H9 (cell line): ENCODE measurements at regions not wholly inside any gene's neighbourhood (a gene's known extent, or its start where the extent isn't known, plus 50 kb on each side); places are given as distances from the start of the nearest gene placed in this dataset.

ENCODE experiments used
- DNase-seq: peaks from one replicate; pipeline ENCODE4 v3.0.0-alpha.2; 2017
- H2AFZ ChIP-seq: one replicate; pipeline ENCODE4 v1.6.1; 2013; ENCODE audit warnings: mild to moderate bottlenecking, low read length, control low read depth, moderate library complexity
- H2AK5ac ChIP-seq: 2 replicates; pipeline ENCODE4 v1.6.1; 2013; ENCODE audit warnings: low read length, control low read depth, mixed read lengths; ENCODE audit not compliant: insufficient read length
- H2BK120ac ChIP-seq: one replicate; pipeline ENCODE4 v1.6.1; 2013; ENCODE audit warnings: low read depth, mild to moderate bottlenecking, low read length, control low read depth, inconsistent platforms; ENCODE audit not compliant: poor library complexity, severe bottlenecking
- H2BK12ac ChIP-seq: 2 replicates; pipeline ENCODE4 v1.6.1; 2013; ENCODE audit warnings: low read length, control low read depth, mixed read lengths, low read depth; ENCODE audit not compliant: insufficient read length
- H2BK15ac ChIP-seq: 2 replicates; pipeline ENCODE4 v1.6.1; 2013; ENCODE audit warnings: low read depth, low read length, control low read depth
- H2BK20ac ChIP-seq: one replicate; pipeline ENCODE4 v1.6.1; 2013; ENCODE audit warnings: low read depth, mild to moderate bottlenecking, low read length, control low read depth, inconsistent platforms; ENCODE audit not compliant: poor library complexity, severe bottlenecking
- H2BK5ac ChIP-seq: 2 replicates; pipeline ENCODE4 v1.6.1; 2013; ENCODE audit warnings: low read length, control low read depth, mixed read lengths; ENCODE audit not compliant: insufficient read length
- H3K14ac ChIP-seq: 2 replicates; pipeline ENCODE4 v1.6.1; 2013; ENCODE audit warnings: low read length, control low read depth; ENCODE audit not compliant: insufficient read depth
- H3K18ac ChIP-seq: 2 replicates; pipeline ENCODE4 v1.6.1; 2013; ENCODE audit warnings: low read depth, mild to moderate bottlenecking, mixed read lengths, low read length, control low read depth; ENCODE audit not compliant: insufficient read length
- H3K23ac ChIP-seq: 2 replicates; pipeline ENCODE4 v1.6.1; 2013; ENCODE audit warnings: low read length, control low read depth, mixed read lengths, low read depth; ENCODE audit not compliant: insufficient read length
- H3K23me2 ChIP-seq: 2 replicates; pipeline ENCODE4 v1.6.1; 2013; ENCODE audit warnings: low read depth, mild to moderate bottlenecking, mixed read lengths, low read length, control low read depth; ENCODE audit not compliant: insufficient read length, poor library complexity, severe bottlenecking
- H3K27ac ChIP-seq: 2 replicates; pipeline ENCODE4 v1.5.1; 2013; ENCODE audit warnings: low read length, control low read depth, mixed read lengths, low read depth; ENCODE audit not compliant: insufficient read length
- H3K27me3 ChIP-seq: 2 replicates; pipeline ENCODE4 v1.6.1; 2013; ENCODE audit warnings: low read length, control low read depth, inconsistent platforms; ENCODE audit not compliant: insufficient read depth
- H3K4ac ChIP-seq: 2 replicates; pipeline ENCODE4 v1.6.1; 2013; ENCODE audit warnings: low read depth, mild to moderate bottlenecking, control low read depth, inconsistent platforms, low read length, moderate library complexity
- H3K4me1 ChIP-seq: 2 replicates; pipeline ENCODE4 v1.6.1; 2013; ENCODE audit warnings: low read length, control low read depth, inconsistent platforms; ENCODE audit not compliant: insufficient read depth
- H3K4me2 ChIP-seq: 2 replicates; pipeline ENCODE4 v1.6.1; 2013; ENCODE audit warnings: low read length, control low read depth, mixed read lengths; ENCODE audit not compliant: insufficient read length, insufficient read depth
- H3K56ac ChIP-seq: 2 replicates; pipeline ENCODE4 v1.6.1; 2013; ENCODE audit warnings: low read depth, mild to moderate bottlenecking, mixed read lengths, low read length, control low read depth; ENCODE audit not compliant: insufficient read length
- H3K79me1 ChIP-seq: 2 replicates; pipeline ENCODE4 v1.6.1; 2013; ENCODE audit warnings: low read depth, mild to moderate bottlenecking, moderate library complexity, low read length, control low read depth, inconsistent platforms; ENCODE audit not compliant: insufficient read depth, poor library complexity, severe bottlenecking
- H3K79me2 ChIP-seq: 2 replicates; pipeline ENCODE4 v1.6.1; 2013; ENCODE audit warnings: low read length, control low read depth, inconsistent platforms; ENCODE audit not compliant: insufficient read depth
- H3K9ac ChIP-seq: 2 replicates; pipeline ENCODE4 v1.6.1; 2013; ENCODE audit warnings: low read length, control low read depth, mixed read lengths; ENCODE audit not compliant: insufficient read length; ENCODE audit errors: extremely low read depth
- H3K9me3 ChIP-seq: one replicate; pipeline ENCODE4 v1.6.1; 2013; ENCODE audit warnings: low read depth, low read length, inconsistent platforms; ENCODE audit not compliant: control insufficient read depth
- H3T11ph ChIP-seq: one replicate; pipeline ENCODE4 v1.6.1; 2013; ENCODE audit warnings: mild to moderate bottlenecking, low read length, control low read depth, inconsistent platforms
- H4K20me1 ChIP-seq: one replicate; pipeline ENCODE4 v1.6.1; 2013; ENCODE audit not compliant: control insufficient read depth, insufficient read length, insufficient read depth
- H4K5ac ChIP-seq: 2 replicates; pipeline ENCODE4 v1.6.1; 2013; ENCODE audit warnings: low read depth, mild to moderate bottlenecking, mixed read lengths, low read length, control low read depth; ENCODE audit not compliant: insufficient read length
- H4K8ac ChIP-seq: replicated peaks from 2 replicates; pipeline ENCODE4 v1.6.1; 2013; ENCODE audit warnings: low read length, control low read depth, mixed read lengths, low read depth; ENCODE audit not compliant: insufficient read length
- H4K91ac ChIP-seq: 2 replicates; pipeline ENCODE4 v1.6.1; 2013; ENCODE audit warnings: low read depth, mild to moderate bottlenecking, moderate library complexity, mixed read lengths, low read length, control low read depth; ENCODE audit not compliant: insufficient read length
- H3K27ac Mint-ChIP-seq, 3 experiments: 2 replicates in 2 of 3; 3 replicates in 1 of 3; pipeline ENCODE4 v1.8.0; 2020 to 2021; ENCODE audit warnings: mixed read lengths in 3 of 3, mild to moderate bottlenecking in 1 of 3, moderate library complexity in 1 of 3
- H3K27me3 Mint-ChIP-seq: 2 replicates; pipeline ENCODE4 v1.8.0; 2021; ENCODE audit warnings: low read depth, mild to moderate bottlenecking, moderate library complexity, mixed read lengths
- H3K36me3 Mint-ChIP-seq, 3 experiments: 2 replicates in 2 of 3; 3 replicates in 1 of 3; pipeline ENCODE4 v1.8.0; 2020 to 2021; ENCODE audit warnings: low read depth in 3 of 3, mixed read lengths in 3 of 3; ENCODE audit not compliant: insufficient read depth in 1 of 3
- H3K4me1 Mint-ChIP-seq, 2 experiments: 2 replicates each; pipeline ENCODE4 v1.8.0; 2020; ENCODE audit warnings: mixed read lengths in 2 of 2
- H3K4me3 Mint-ChIP-seq, 2 experiments: 2 replicates in 1 of 2; 3 replicates in 1 of 2; pipeline ENCODE4 v1.8.0; 2020 to 2021; ENCODE audit warnings: mild to moderate bottlenecking in 2 of 2, mixed read lengths in 2 of 2, moderate library complexity in 1 of 2
- H3K9me3 Mint-ChIP-seq, 2 experiments: 2 replicates in 1 of 2; 3 replicates in 1 of 2; pipeline ENCODE4 v1.8.0; 2020; ENCODE audit warnings: mild to moderate bottlenecking in 2 of 2, mixed read lengths in 2 of 2, moderate library complexity in 1 of 2
- CTCF ChIP-seq: fragments of 200-600 bp; sonication (generic); conservative IDR thresholded peaks from 3 replicates; pipeline ENCODE4 v1.8.0; 2021; ENCODE audit warnings: antibody characterized with exemption, mild to moderate bottlenecking
- WGBS: extraction: QIAGEN DNeasy Blood & Tissue Kit; methylation state at CpG from one replicate; pipeline ENCODE4 v1.1.7; 2013; ENCODE audit warnings: missing lambda C conversion rate, low lambda C conversion rate, mixed read lengths; ENCODE audit not compliant: insufficient read length; ENCODE audit errors: extremely low coverage; 5-methylcytosine and 5-hydroxymethylcytosine counted together

DNA sequence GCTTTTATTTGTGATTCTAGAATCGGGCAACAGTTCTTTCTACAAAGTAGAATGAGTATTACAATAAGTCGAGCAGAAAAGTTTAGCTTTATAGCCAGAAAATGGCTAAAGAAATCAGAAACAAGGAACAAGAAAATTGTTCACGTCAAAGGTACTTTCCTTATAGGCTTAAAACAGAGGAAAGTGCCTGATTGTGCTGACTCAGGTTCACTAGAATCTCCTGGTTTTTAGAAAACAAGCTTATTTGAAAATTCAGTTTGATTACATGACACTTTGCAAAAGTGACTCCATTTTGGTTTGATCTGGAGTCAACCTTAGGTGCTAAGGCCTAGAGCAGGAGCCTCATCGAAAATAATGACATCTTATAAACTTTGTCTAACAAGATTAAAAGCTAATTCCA is 564.7 kb upstream of the FLRT2 start:
- Histone ChIP-seq H3K4me1 (no peaks in the 10 kb centered on the region; the same call in 1 of the 2 replicates), H4K8ac (no peak overlapping the region), H2BK12ac (no peak overlapping the region), H2BK5ac (no peak overlapping the region), H3K4me2 (no peak overlapping the region), H3K9me3 (no peaks in the 10 kb centered on the region), H3K79me2 (no peaks in the 10 kb centered on the region; the same call in 1 of the 2 replicates), H2BK20ac (no peak overlapping the region), H4K91ac (no peak overlapping the region), H3T11ph (no peak overlapping the region), H3K18ac (no peak overlapping the region), H2AK5ac (no peak overlapping the region), H3K27me3 (no peaks in the 10 kb centered on the region), H2AFZ (no peak overlapping the region), H3K27ac (no peak overlapping the region), H4K20me1 (no peaks in the 10 kb centered on the region), H3K23me2 (no peaks in the 10 kb centered on the region), H3K56ac (no peak overlapping the region), H3K79me1 (no peaks in the 10 kb centered on the region), H3K23ac (no peak overlapping the region), H3K9ac (no peak overlapping the region), H4K5ac (no peak overlapping the region), H2BK120ac (no peak overlapping the region), H2BK15ac (no peak overlapping the region), H3K4ac (no peak overlapping the region), H3K14ac (no peak overlapping the region)
- Mint-ChIP-seq H3K27me3 (no peaks in the 10 kb centered on the region), H3K9me3 (no peaks in the 10 kb centered on the region), H3K4me1 (peaks cover 13 to 14% of the 10 kb centered on the region in 2 experiments), H3K27ac (no peak overlapping the region), H3K36me3 (no peaks in the 10 kb centered on the region; a peak in 1 of 7 replicates), H3K4me3 (no peak overlapping the region)
- WGBS = no CpG with 5 or more reads among the region's 4 CpGs
- DNase-seq = no peak
- no peak for TF ChIP-seq CTCF
